Activated CD4-positive, alpha-beta T cell treated with anti-CD3 and anti-CD28 coated beads for 36 hours (primary cell): ENCODE measurements at regions not wholly inside any gene's neighbourhood (a gene's known extent, or its start where the extent isn't known, plus 50 kb on each side); places are given as distances from the start of the nearest gene placed in this dataset.

Source experiments
- ATAC-seq: fragments of 200-7000 bp; cut with Tn5 transposase; one replicate; pipeline ENCODE4 v1.10.0; 2021; ENCODE audit warnings: mild to moderate bottlenecking, moderate library complexity
- CTCF ChIA-PET: fragments of 350-600 bp; sonication (Branson Sonifier 250); formaldehyde crosslinking; loops from one replicate; lab custom pipeline; 2021; ENCODE audit warnings: antibody characterized with exemption; lab: Charles Lee
- POLR2A ChIA-PET: fragments of 350-600 bp; sonication (Branson Sonifier 250); formaldehyde crosslinking; loops from one replicate; lab custom pipeline; 2021; ENCODE audit warnings: antibody characterized with exemption, inconsistent platforms; lab: Charles Lee
- DNase-seq: peaks from one replicate; pipeline ENCODE4 v3.0.0-alpha.2; 2020
- H3K27ac Mint-ChIP-seq: one replicate; pipeline ENCODE4 v1.8.0; 2021; ENCODE audit warnings: mixed read lengths
- H3K27me3 Mint-ChIP-seq: one replicate; pipeline ENCODE4 v1.8.0; 2021; ENCODE audit warnings: mixed read lengths
- H3K36me3 Mint-ChIP-seq: one replicate; pipeline ENCODE4 v1.8.0; 2021; ENCODE audit warnings: low read depth, mixed read lengths
- H3K4me1 Mint-ChIP-seq: one replicate; pipeline ENCODE4 v1.8.0; 2021; ENCODE audit warnings: mixed read lengths
- H3K4me3 Mint-ChIP-seq: one replicate; pipeline ENCODE4 v1.8.0; 2021; ENCODE audit warnings: mild to moderate bottlenecking, moderate library complexity, mixed read lengths
- H3K9me3 Mint-ChIP-seq: one replicate; pipeline ENCODE4 v1.8.0; 2021; ENCODE audit warnings: low read depth, mixed read lengths
- intact Hi-C, 2 experiments: fragments of 100-400 bp; cut with DNase I in 1 of 2; cut with micrococcal nuclease in 1 of 2; formaldehyde crosslinking; loops; one replicate each; pipeline versions ENCODE4 v1.14.2 to v1.15.1; 2022 to 2024; cut with DNase I, micrococcal nuclease

- intact Hi-C loops: no loop called here
- CTCF ChIA-PET: no interaction called here
- Mint-ChIP-seq H3K36me3 (no peaks in the 10 kb centered on the region), H3K4me3 (no peak overlapping the region), H3K27me3 (no peaks in the 10 kb centered on the region), H3K9me3 (no peaks in the 10 kb centered on the region), H3K4me1 (no peaks in the 10 kb centered on the region), H3K27ac (no peak overlapping the region)
- DNase-seq (no peak), ATAC-seq (no peak)
- POLR2A ChIA-PET: no interaction called here
These were observed 71.3 kb upstream of the ANKRD50 start for GRCh38 chr4:124783847-124784246.

GRCh38 chr4:124777007-124777406, 64.5 kb upstream of the ANKRD50 start:
- H3K9me3 Mint-ChIP-seq: no peaks in the 10 kb centered on the region
- ChIA-PET CTCF (no interaction called here), POLR2A (no interaction called here)
- DNase-seq (no peak), ATAC-seq (no peak)
- H3K4me3 Mint-ChIP-seq: no peak overlapping the region
- H3K27me3 Mint-ChIP-seq: no peaks in the 10 kb centered on the region
- no peak overlapping the region for H3K27ac Mint-ChIP-seq
- H3K36me3 Mint-ChIP-seq: no peaks in the 10 kb centered on the region
- intact Hi-C loops: no loop called here
- H3K4me1 Mint-ChIP-seq: no peaks in the 10 kb centered on the region

- H3K4me3 Mint-ChIP-seq: no peak overlapping the region
- H3K4me1 Mint-ChIP-seq: no peaks in the 10 kb centered on the region
- peaks cover 2% of the 10 kb centered on the region for H3K9me3 Mint-ChIP-seq
- CTCF ChIA-PET: interaction anchor here (0.6 kb wide), 1 partner anchor 1456 kb away, joined by 4 read pairs; no protein-coding TSS in a partner anchor
- ATAC-seq (no peak), DNase-seq (no peak)
- H3K36me3 Mint-ChIP-seq: no peaks in the 10 kb centered on the region
- no peaks in the 10 kb centered on the region for H3K27me3 Mint-ChIP-seq
- POLR2A ChIA-PET: no interaction called here
- no peak overlapping the region for H3K27ac Mint-ChIP-seq
- intact Hi-C loops: no loop called here
These were observed 56.2 kb upstream of the ANKRD50 start for GRCh38 chr4:124768596-124769365.

- CTCF ChIA-PET: no interaction called here
- H3K27ac Mint-ChIP-seq: no peak overlapping the region
- POLR2A ChIA-PET: no interaction called here
- peaks cover 2% of the 10 kb centered on the region for H3K9me3 Mint-ChIP-seq
- ATAC-seq: no peak
- H3K4me3 Mint-ChIP-seq: no peak overlapping the region
- no peaks in the 10 kb centered on the region for H3K36me3 Mint-ChIP-seq
- intact Hi-C loops: no loop called here
- no peaks in the 10 kb centered on the region for H3K27me3 Mint-ChIP-seq
- H3K4me1 Mint-ChIP-seq: no peaks in the 10 kb centered on the region
- DNase-seq: no peak
These were observed 50.4 kb upstream of the ANKRD50 start for GRCh38 chr4:124762956-124763355.
